Nucleus accumbens (tissue), 56 donors: ENCODE measurements at regions not wholly inside any gene's neighbourhood (a gene's known extent, or its start where the extent isn't known, plus 50 kb on each side); places are given as distances from the start of the nearest gene placed in this dataset.
A peak's percentile ranks its signal among the peaks of the same experiment; 100 is the strongest.
"Not testable (repeated sequence)": the region's sequence is repeated elsewhere in the genome, so short reads cannot be mapped to it uniquely, and the experiment has no call there.

Experiments used
- DNase-seq, 56 donors: peaks; one replicate each; lab custom pipeline; 2025; lab: John Stamatoyannopoulos, UW

DNA sequence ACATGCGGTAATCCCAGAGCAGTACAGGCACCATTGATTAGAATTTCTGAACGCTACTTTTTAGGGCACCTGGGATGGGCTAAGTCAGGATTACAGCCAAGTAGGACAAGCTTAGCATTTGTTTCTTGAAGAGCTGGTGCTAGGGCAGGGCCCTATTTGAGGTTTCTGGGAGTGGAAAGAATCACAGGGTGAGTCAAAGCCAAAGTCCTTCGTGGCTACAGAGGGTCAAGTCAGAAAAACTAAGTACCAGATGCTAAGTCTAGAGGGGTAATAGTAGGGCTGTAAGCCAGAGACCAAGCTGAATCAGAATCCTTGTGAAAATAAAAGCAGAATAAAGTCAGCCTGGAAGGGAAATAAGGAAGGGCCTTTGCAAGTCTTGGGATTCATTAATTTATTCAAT lies 448.6 kb downstream of the ZIC3 start:
- DNase-seq = no peak

DNA sequence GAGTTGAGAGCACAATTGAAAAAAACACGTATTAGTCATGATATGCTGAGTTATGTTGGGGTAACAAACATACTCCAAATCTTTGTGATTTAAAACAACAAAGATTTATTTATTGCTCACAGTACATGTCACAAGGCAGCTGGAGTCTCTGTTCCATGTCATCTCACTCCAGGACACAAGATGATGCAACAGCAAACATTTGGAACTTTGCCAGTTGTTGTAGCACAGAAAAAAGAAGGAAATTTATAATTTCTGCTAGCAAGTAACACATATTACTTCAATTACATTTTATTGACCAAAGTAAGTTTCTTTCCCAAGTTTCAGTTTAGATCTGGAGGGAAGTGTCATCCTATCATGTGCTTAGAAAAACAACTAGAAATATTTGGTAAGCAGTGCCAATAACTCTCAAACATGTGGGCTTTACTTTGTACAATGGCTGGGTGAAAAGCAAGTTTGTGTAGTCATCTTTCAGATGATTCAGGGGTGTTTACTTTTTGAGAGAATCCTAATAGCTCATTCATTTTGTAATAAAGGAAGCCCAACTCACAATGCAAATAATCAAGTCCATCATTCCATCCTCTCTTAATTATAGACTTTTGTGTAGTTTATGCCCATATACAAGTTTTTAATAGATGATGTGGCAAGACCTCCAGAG lies 452.3 kb downstream of the ZIC3 start:
- DNase-seq = no peak

DNA sequence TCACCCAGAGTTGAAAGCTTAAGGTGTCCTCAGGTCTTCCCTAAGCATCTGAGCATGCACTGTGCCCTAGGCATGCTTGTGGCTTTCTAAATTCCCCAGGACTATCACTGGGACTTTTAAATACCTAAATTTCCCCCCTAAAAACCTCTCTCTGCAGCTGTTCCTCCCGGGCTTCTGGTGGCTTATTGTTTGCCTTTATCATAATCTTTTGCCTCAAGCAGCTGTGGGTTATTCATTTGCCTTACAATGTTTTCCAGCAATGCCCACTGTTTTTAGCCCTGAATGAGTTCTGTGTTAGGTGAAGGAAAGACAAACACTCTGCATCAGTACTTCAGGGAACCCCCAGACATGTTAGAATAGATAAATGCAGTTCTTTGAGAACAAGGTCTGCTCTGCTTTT lies 455.0 kb downstream of the ZIC3 start:
- no peak for DNase-seq

DNA sequence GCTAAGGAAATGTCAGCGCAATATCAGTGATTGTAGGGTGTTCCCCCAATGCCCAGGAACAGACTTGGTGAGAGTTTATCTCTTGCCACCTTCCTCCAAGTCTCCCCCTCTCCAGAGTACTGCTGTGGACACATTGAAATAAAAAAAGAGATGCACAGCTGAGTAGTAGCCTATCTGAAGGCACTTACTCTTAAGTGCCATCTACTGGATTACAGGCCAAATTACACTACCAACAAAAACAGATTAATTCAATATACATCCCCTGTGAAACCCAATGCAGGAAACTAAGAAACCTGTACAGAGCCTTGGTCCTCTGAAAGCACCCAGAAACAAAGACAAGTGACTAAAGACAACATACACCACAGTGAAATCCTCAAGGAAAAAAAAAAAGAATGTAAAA lies 460.3 kb downstream of the ZIC3 start:
- no peak for DNase-seq

DNA sequence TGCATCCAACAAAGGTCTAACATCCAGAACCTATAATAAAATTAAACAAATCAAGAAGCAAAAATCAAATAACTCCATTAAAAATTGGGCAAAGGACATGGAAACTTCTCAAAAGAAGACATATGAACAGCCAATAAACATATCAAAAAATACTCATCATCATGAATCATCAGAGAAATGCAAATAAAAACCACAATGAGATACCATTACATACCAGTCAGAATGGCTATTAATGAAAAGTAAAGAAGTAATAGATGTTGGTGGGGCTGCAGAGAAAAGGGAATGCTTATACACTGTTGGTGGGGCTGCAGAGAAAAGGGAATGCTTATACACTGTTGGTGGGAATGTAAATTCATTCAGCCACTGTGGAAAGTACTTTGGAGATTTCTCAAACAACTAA lies 465.8 kb downstream of the ZIC3 start:
- DNase-seq = no peak

DNA sequence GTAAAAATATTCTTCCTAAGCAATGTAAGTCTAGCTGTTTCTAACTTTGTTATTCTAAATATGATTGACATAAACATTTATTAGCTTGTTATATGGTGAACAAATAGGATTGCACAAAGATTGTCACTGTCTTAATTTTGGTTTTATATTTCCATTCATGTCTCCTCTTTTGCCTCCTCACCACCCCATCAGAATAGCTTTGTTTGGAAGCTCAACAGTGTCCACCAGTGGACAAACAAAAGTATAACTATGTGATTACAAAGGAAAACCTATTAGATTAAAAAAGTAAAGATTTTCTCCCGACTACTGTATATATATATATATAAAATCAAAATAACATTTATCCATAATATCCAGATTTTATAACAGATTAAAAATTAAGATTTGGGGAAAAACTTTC lies 468.2 kb downstream of the ZIC3 start:
- DNase-seq = no peak

DNA sequence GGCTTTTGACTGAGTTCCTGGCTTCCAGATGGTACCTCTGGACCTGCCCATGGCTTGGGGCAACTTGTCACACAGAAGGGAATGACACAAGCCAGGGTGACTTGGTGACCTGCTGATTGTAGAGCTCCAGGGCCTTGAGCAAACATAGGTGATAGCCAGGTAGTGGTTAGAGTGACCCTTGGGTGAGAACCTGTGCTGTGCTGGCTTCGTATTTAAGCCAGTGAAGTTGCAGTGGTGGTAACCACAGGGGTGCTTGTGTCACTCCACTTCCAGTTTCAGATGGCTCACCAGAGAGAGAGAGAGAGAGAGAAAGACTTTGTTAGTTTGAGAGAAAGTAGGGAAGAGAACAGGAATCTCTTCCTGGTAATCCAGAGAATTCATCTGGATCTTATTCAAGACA lies 471.6 kb downstream of the ZIC3 start:
- DNase-seq = no peak

DNA sequence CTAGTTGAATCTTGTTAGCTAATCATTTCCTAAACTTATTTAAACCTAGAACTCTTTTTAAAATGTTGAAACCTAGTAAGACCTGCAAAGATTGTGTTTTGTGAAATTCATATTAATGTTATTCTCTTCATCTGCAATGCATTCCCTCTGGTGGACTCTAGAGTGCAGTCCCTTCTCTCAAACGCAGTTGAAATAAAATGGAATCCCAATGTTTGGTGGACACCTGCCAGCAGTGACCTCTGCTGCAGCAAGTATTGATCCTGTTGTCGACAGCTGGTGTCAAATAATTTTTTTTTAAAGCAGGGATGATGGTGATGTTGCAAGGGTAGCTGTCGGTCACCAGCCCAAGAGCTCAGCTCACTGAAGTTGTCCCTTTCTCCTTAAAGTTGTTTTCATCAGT lies 492.0 kb downstream of the ZIC3 start:
- no peak for DNase-seq

DNA sequence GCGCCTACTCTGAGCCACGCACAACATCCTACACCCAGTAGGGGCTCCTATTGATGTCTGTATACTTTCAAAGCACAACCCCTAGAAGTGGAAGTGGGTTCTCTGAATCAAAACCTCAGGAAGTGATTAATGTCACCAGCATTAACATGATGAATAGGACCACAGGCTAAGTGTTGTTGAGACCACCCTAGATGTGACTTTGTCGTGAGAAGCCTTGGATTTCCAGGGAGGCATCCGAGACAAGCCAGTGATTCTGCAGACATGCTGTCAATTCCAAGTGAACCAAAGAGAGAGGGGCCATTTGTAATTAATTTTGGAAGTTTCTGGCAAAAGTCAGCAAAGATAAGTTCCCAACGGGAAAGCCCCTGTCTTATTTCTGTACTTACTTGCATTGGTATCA lies 493.0 kb downstream of the ZIC3 start:
- no peak for DNase-seq

DNA sequence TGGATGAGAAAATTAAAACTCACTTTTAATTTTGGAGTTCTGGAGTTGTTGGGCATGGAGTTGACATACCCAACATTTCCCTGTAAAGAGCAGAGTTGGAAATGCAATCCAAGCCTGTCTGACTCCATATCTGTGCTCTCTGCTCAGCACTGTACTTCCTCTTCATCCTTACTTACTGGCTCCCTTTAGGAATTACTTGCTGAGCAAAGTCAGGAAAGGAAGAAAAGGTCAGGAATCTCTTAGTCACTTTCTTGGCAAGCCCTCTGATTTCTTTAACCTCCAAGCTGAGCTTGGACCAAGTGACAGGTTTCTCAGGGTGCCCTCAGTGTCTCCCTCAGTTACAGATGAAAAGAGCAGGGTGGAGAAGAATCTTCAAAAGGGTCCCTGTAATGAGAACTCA lies 501.5 kb downstream of the ZIC3 start:
- DNase-seq = no peak

DNA sequence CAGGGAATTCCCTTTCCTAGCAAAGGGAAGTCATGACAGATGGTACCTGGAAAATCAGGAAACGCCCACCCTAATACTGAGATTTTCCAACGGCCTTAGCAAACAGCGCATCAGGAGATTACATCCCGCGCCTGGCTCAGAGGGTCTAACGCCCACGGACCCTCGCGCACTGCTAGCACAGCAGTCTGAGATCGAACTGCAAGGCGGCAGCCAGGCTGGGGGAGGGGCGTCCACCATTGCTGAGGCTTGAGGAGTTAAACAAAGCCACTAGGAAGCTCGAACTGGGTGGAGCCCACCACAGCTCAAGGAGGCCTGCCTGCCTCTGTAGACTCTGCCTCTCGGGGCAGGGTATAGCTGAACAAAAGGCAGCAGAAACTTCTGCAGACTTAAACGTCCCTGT lies 507.7 kb downstream of the ZIC3 start:
- DNase-seq = no peak

DNA sequence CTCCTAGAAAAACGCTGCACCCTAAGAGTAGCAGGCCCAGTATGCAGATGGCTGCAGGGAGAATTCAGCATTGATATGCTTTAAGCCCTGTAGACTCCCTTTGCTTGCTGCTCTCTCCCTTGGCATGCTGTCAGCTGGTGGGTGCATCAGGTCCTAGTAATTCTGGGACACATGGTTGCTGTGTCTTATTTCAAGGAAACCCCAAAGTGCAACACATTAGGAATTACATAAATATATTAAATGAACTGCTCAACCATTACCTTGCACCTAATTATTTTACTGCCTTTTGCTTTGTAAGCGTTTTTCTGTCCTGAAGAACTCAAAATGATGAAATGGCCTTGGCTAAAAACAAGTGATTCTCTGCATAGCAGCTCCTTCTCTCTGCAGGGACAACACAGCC lies 516.3 kb downstream of the ZIC3 start:
- DNase-seq = no peak

DNA sequence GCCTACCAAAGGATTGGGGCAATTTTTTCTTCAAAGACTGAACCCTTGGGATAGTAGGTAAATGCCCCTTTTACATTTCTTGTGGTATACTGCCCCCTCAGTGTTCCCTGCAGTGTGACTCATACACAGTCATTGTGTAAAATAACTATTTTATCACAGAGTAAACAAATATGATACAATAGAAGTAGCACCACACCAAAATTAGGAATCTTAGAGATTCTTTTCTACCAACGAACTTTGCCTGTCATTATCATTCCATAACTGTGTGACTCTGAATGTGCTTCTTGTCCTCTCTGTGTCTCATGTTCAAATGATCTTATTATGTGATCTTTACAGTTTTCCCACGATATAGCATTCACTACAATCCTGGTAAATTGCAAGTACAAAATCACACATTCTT lies 517.0 kb downstream of the ZIC3 start:
- DNase-seq = no peak

DNA sequence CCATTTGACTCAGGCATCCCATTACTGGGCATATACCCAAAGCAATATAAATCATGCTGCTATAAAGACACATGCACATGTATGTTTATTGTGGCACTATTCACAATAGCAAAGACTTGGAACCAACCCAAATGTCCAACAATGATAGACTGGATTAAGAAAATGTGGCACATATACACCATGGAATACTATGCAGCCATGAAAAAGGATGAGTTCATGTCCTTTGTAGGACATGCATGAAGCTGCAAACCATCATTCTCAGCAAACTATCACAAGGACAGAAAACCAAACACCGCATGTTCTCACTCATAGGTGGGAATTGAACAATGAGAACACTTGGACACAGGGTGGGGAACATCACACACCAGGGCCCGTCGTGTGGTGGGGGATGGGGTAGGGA lies 545.0 kb downstream of the ZIC3 start:
- DNase-seq = not testable (repeated sequence)

DNA sequence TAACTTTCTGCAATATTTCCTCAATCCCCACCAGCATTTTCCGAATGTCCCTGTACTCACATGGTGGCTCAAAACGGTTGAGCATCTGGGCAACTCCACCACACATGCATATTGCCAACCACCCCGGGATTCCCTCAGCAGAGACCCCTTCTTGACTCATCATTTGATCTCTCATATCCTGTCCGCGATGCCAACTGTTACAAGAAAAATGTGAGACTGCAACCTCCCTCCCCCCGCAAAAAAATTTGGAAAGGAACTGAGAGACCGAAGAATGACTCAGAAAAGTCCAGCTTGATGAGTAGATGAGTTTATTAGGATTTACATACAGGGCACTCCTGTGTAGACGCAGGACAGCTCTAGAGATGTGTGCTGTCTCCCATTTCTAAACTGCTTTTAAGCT lies 561.4 kb downstream of the ZIC3 start:
- DNase-seq = no peak

DNA sequence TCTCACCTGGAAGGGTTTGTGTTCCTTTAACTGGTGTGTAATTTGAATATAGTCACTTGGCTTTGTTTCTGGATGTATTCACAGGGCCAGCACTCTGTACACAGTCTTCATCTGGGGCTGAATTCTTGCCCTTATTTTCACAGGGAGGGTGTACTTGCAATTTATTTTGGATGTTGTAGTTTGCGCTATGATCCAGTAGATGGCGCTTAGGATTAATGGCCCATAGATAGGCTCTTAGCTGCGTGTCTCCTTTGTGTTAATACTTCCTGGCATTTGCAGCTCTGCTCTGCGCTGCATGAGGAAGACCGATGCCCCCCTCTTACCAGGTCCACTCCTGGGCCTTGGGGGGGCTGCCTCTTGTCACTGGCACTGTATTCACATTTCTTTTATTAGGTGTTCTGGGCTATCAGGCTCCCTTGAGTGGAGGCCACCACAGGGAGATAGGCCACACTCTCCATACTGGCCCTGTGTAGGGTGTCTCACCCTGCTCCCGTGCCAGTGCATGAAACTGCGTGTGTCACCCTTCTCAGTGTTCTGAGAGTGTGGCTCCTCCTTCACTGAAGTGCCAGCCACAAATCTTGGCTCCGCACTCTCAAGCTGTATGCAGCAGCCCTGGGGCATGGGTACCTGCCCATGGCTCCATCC lies 562.2 kb downstream of the ZIC3 start:
- peak in 9 of 56 donors; percentile 0 to 4 (median 1) for DNase-seq

DNA sequence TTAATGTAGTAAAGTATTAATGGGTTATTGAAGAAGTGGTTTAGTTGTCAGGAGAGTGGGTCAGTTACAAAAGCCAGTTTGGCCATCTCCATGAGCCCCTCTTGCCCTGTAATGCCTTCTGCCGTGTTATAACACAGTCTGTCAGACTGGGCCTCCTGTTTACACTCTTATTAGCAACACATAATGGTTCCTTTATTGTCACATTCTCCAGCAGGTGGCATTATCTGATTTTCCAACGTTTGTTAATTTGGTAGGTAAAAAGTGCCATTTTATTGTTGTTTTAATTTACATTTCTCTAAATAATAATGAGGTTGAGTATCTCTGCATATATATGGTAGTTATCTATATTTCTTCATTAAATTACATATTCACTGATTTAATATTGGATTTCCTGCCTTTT lies 560.8 kb downstream of the FGF13 start:
- no peak for DNase-seq

DNA sequence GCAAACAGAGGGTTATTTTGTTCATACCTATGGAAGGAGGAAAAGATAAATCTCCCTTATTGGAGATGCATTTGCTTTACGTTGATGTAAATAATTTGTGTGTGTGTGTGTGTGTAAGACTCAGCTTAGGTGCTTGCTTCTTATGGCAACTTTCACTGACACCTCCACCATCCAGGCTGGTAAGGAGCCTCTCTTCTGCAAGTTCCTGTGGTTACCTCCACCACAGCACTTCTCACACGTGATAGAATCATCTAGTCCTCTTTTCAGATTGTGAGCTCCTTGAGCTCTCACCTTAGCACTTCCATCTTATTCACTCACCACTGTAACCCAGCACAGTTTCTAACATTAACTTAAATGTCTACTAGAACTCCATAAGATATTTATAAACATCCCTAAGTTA lies 553.7 kb downstream of the FGF13 start:
- DNase-seq = no peak

DNA sequence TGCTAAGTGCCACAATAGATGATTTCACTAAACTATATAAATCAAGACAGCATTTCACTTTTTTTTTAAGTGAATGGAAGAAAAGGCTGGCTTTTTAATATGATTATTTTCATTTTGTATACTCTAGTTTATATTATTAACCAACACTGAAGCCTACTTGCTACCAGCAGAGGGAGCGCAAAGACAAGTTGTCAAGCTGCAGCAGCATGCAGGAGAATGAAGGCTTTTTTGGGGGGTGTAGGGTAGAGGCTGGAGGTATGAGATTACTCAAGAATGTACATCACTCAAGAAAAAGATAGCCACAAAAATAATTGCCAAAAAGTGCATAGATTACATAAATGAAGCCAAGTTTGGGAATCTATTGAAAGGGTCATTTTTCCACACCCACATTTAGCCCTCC lies 519.5 kb downstream of the FGF13 start:
- peak in 12 of 56 donors; percentile 0 to 32 (median 2) for DNase-seq

DNA sequence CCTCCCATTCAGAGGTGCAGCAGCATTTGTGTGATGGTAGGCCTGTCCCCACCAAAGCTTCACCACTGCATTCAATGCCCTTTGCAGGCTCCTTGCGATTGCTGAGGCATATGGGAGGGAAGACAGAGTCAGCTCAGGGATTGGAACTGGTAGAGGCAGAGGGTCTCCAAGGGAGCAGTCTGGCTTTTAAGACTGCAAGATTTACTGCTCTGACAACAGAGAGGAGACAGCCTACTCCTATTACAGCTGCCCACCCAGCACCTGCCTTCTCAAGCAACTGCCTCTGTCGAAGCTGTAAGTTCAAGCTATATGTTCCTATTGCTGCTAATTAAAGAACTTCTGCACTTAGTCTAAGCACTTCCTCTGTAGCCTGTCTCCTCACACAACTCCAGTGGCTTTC lies 481.8 kb downstream of the FGF13 start:
- DNase-seq = no peak

DNA sequence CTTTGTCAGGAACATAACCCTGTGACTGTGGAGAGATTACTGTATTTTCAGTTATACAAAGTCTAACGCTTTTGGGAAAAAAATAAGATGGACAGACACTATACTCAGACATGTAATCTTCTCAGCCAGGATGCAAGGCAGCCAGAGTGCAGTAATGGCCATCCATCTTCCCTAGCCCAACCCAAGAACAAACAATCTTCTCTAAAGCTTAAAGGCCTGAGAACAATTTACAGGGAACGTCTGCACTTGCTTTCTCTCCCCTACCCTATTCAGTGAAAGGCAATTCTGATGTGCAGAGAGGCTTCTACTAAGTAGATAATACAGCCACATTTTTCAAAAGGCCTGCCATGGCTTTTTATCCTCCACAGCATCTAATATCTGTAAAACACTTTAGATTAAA lies 471.3 kb downstream of the FGF13 start:
- no peak for DNase-seq

DNA sequence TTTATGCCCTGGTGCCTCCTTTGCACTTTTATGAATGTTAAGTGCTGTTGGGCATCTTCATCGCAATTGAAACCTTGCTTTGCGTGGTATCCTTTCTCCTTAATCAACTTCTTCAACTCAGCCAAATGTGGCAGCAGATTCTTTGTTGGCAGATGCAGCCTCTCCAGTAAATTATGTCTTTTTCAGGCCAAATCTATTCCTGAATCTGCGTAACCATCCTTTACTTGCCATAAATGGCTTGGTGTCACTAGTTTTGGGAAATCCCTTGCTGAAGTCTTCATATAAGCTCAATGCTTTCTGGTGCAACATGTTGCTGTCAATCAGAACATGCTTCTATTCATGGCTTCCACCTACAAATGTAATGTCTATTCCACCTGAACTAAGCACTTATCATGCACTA lies 457.5 kb downstream of the FGF13 start:
- DNase-seq = no peak

DNA sequence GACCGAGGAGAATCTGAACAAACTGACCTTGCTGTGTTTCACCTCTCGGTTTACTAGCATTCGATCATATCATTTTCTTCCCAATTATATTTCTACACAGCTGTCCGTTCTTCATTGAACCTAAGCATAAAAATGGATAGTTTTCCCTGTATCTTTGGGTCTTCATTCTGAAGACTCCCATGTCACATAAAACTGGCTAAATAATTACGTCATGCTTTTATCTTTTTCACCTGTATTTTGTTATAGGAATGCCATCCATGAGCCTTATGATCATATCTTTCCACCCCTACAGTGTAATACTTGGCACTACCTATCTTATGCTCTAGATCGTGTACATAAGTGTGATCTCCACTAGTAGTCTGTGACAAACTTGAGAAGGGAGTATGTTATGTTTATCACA lies 456.1 kb downstream of the FGF13 start:
- no peak for DNase-seq
